HG03097 (cell line): ENCODE measurements at regions not wholly inside any gene's neighbourhood (a gene's known extent, or its start where the extent isn't known, plus 50 kb on each side); places are given as distances from the start of the nearest gene placed in this dataset.
"Not testable (repeated sequence)": the region's sequence is repeated elsewhere in the genome, so short reads cannot be mapped to it uniquely, and the experiment has no call there.

ENCODE experiments used
- ATAC-seq: cut with Tn5 transposase; IDR thresholded peaks from one replicate; pipeline ENCODE4 v1.9.1; 2021; ENCODE audit not compliant: unreplicated experiment, low FRiP score

GRCh38 chr16:60458255-60458654 lies 1578.0 kb downstream of the CDH8 start:
- no peak for ATAC-seq

- ATAC-seq: no peak
Observed at GRCh38 chr16:60452646-60453045, 1583.6 kb downstream of the CDH8 start.

GRCh38 chr16:60438894-60439293 lies 1597.3 kb downstream of the CDH8 start:
- no peak for ATAC-seq

GRCh38 chr16:60432472-60432871 lies 1603.8 kb downstream of the CDH8 start:
- no peak for ATAC-seq

- no peak for ATAC-seq
Observed at GRCh38 chr16:60419859-60420258, 1616.4 kb downstream of the CDH8 start.

- no peak for ATAC-seq
Observed at GRCh38 chr16:60414613-60415012, 1621.6 kb downstream of the CDH8 start.

- no peak for ATAC-seq
Observed at GRCh38 chr16:60413969-60414368, 1622.3 kb downstream of the CDH8 start.

GRCh38 chr16:60407606-60408005 lies 1628.6 kb downstream of the CDH8 start:
- no peak for ATAC-seq

- no peak for ATAC-seq
Observed at GRCh38 chr16:60407034-60407433, 1629.2 kb downstream of the CDH8 start.

- ATAC-seq: no peak
Observed at GRCh38 chr16:60405286-60405685, 1631.0 kb downstream of the CDH8 start.

- ATAC-seq: no peak
Observed at GRCh38 chr16:60404401-60404800, 1631.8 kb downstream of the CDH8 start.

- not testable (repeated sequence) for ATAC-seq
Observed at GRCh38 chr16:60402941-60403340, 1633.3 kb downstream of the CDH8 start.

- no peak for ATAC-seq
Observed at GRCh38 chr16:60392380-60392779, 1643.9 kb downstream of the CDH8 start.

- no peak for ATAC-seq
Observed at GRCh38 chr16:60371591-60371990, 1637.5 kb upstream of the GOT2 start.

- ATAC-seq: no peak
Observed at GRCh38 chr16:60367739-60368138, 1633.6 kb upstream of the GOT2 start.

GRCh38 chr16:60363566-60363965 lies 1629.5 kb upstream of the GOT2 start:
- no peak for ATAC-seq

GRCh38 chr16:60359866-60360265 lies 1625.8 kb upstream of the GOT2 start:
- ATAC-seq: not testable (repeated sequence)

- ATAC-seq: not testable (repeated sequence)
Observed at GRCh38 chr16:60359412-60359811, 1625.3 kb upstream of the GOT2 start.

GRCh38 chr16:60357876-60358522 lies 1623.9 kb upstream of the GOT2 start:
- ATAC-seq: not testable (repeated sequence)

GRCh38 chr16:60346256-60346655 lies 1612.1 kb upstream of the GOT2 start:
- ATAC-seq: no peak

- ATAC-seq: no peak
Observed at GRCh38 chr16:60337671-60338070, 1603.6 kb upstream of the GOT2 start.

GRCh38 chr16:60331168-60331567 lies 1597.1 kb upstream of the GOT2 start:
- no peak for ATAC-seq

GRCh38 chr16:60329108-60329507 lies 1595.0 kb upstream of the GOT2 start:
- no peak for ATAC-seq
